Keratinocyte (primary cell): ENCODE measurements at regions not wholly inside any gene's neighbourhood (a gene's known extent, or its start where the extent isn't known, plus 50 kb on each side); places are given as distances from the start of the nearest gene placed in this dataset.

ENCODE experiments used
- DNase-seq: peaks from one replicate; pipeline ENCODE4 v3.0.0-alpha.2; 2011; ENCODE audit warnings: low read depth, missing footprints, low spot score
- FAIRE-seq: peaks from 2 replicates; lab custom pipeline; 2011; peaks lifted over from hg19 to GRCh38; lab: Jason Lieb, UNC
- H2AFZ ChIP-seq: 2 replicates; pipeline ENCODE4 v1.6.0; 2012; ENCODE audit warnings: low read length, control low read depth, inconsistent platforms; ENCODE audit not compliant: control insufficient read depth
- H3K27ac ChIP-seq: 2 replicates; pipeline ENCODE4 v1.5.1; 2011; ENCODE audit warnings: low read length; ENCODE audit not compliant: control insufficient read depth, insufficient read depth
- H3K27me3 ChIP-seq: 3 replicates; pipeline ENCODE4 v1.6.0; 2011; ENCODE audit warnings: low read length; ENCODE audit not compliant: control insufficient read depth, insufficient read depth; ENCODE audit errors: extremely low read depth
- H3K36me3 ChIP-seq, 2 experiments: 2 replicates in 1 of 2; 3 replicates in 1 of 2; pipeline ENCODE4 v1.5.1; 2011; ENCODE audit warnings: low read length in 2 of 2, mild to moderate bottlenecking in 1 of 2; ENCODE audit not compliant: control insufficient read depth in 2 of 2, insufficient read depth in 2 of 2; ENCODE audit errors: extremely low read depth in 1 of 2
- H3K4me1 ChIP-seq: 3 replicates; pipeline ENCODE4 v1.5.1; 2011; ENCODE audit warnings: low read length; ENCODE audit not compliant: control insufficient read depth, insufficient read depth; ENCODE audit errors: extremely low read depth
- H3K4me2 ChIP-seq: 3 replicates; pipeline ENCODE4 v1.6.0; 2011; ENCODE audit warnings: low read depth, low read length; ENCODE audit not compliant: control insufficient read depth, insufficient read depth; ENCODE audit errors: extremely low read depth
- H3K4me3 ChIP-seq, 3 experiments: fragments of 200-600 bp in 1 of 3; sonication (generic) in 1 of 3; 2 replicates in 2 of 3; 3 replicates in 1 of 3; pipeline ENCODE4 v1.5.1; 2011 to 2016; ENCODE audit warnings: low read length in 3 of 3, mild to moderate bottlenecking in 3 of 3, control low read depth in 2 of 3, inconsistent platforms in 1 of 3, low read depth in 1 of 3, mixed read lengths in 1 of 3, mixed run types in 1 of 3, moderate library complexity in 1 of 3; ENCODE audit not compliant: control insufficient read depth in 2 of 3, insufficient read depth in 2 of 3; ENCODE audit errors: extremely low read depth in 1 of 3
- H3K79me2 ChIP-seq: 2 replicates; pipeline ENCODE4 v1.6.0; 2012; ENCODE audit warnings: low read length; ENCODE audit not compliant: control insufficient read depth, insufficient read depth
- H3K9ac ChIP-seq: 3 replicates; pipeline ENCODE4 v1.6.0; 2011; ENCODE audit warnings: low read length; ENCODE audit not compliant: control insufficient read depth, insufficient read depth; ENCODE audit errors: extremely low read depth
- H3K9me1 ChIP-seq: 3 replicates; pipeline ENCODE4 v1.6.0; 2011; ENCODE audit warnings: low read length; ENCODE audit not compliant: control insufficient read depth, insufficient read depth; ENCODE audit errors: extremely low read depth
- H3K9me3 ChIP-seq: 2 replicates; pipeline ENCODE4 v1.5.1; 2012; ENCODE audit warnings: low read depth, low read length; ENCODE audit not compliant: control insufficient read depth
- H4K20me1 ChIP-seq: 3 replicates; pipeline ENCODE4 v1.6.0; 2011; ENCODE audit warnings: low read length; ENCODE audit not compliant: control insufficient read depth, insufficient read depth; ENCODE audit errors: extremely low read depth
- EZH2 ChIP-seq: IDR thresholded peaks from one replicate; pipeline ENCODE4 v1.6.1; 2012; ENCODE audit warnings: inconsistent platforms, mild to moderate bottlenecking, low read length, moderate library complexity
- dilution Hi-C: fragments of 300-500 bp; cut with MboI; formaldehyde crosslinking; loops from one replicate; pipeline ENCODE4 v1.7.0; 2020; ENCODE audit warnings: low sequenced_read_pairs; ENCODE audit not compliant: extremely low pct_ligation_motif_present
- TF ChIP-seq, protein P1 (sequence below), 3 experiments: IDR thresholded peaks in 1 of 3; conservative IDR thresholded peaks in 1 of 3; optimal IDR thresholded peaks in 1 of 3; 2 replicates in 2 of 3; 3 replicates in 1 of 3; pipeline versions ENCODE3 to v1.5.1; 2011; ENCODE audit warnings: low read length in 3 of 3, mild to moderate bottlenecking in 3 of 3, moderate library complexity in 2 of 3, control low read depth in 1 of 3, inconsistent platforms in 1 of 3; ENCODE audit not compliant: insufficient read depth in 2 of 3; ENCODE audit errors: extremely low read depth in 1 of 3

DNA sequence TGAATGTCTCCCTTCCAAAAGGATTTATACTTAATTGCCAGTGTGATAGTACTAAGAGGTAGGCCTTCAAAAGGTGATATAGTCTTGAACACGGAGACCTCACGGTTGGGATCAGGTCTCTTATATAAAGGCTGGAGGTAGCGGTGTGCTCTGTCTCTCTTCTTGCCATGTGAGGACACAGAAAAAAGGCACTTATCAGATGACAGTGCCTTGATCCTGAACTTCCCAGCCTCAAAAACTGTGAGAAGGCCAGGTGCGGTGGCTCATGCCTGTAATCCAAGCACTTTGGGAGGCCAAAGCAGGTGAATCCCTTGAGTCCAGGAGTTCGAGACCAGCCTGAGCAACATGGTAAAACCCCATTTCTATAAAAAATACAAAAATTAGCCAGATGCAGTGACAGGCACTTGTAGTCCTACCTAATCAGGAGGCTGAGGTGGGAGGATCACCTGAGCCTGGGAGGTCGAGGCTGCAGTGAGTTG is 108.9 kb upstream of the TOP3B start:
- no peak overlapping the region for H3K27ac ChIP-seq
- H3K9me1 ChIP-seq = no peaks in the 10 kb centered on the region
- no peaks in the 10 kb centered on the region for H3K36me3 ChIP-seq
- H3K4me1 ChIP-seq = peaks cover 11% of the 10 kb centered on the region
- FAIRE-seq = no peak
- no peak overlapping the region for H3K4me3 ChIP-seq
- dilution Hi-C loops = no loop called here
- TF ChIP-seq EZH2 = no peak
- TF ChIP-seq, protein P1, sequence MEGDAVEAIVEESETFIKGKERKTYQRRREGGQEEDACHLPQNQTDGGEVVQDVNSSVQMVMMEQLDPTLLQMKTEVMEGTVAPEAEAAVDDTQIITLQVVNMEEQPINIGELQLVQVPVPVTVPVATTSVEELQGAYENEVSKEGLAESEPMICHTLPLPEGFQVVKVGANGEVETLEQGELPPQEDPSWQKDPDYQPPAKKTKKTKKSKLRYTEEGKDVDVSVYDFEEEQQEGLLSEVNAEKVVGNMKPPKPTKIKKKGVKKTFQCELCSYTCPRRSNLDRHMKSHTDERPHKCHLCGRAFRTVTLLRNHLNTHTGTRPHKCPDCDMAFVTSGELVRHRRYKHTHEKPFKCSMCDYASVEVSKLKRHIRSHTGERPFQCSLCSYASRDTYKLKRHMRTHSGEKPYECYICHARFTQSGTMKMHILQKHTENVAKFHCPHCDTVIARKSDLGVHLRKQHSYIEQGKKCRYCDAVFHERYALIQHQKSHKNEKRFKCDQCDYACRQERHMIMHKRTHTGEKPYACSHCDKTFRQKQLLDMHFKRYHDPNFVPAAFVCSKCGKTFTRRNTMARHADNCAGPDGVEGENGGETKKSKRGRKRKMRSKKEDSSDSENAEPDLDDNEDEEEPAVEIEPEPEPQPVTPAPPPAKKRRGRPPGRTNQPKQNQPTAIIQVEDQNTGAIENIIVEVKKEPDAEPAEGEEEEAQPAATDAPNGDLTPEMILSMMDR (optimal IDR thresholded peaks at IDR 0.05 in 1 of 3, IDR thresholded peaks at IDR 0.05 in 1 of 3, conservative IDR thresholded peaks at IDR 0.05 in 1 of 3; ENCODE audit: extremely low read depth in 1 of 3, insufficient read depth in 2 of 3, low read length in 3 of 3) = no peak
- no peaks in the 10 kb centered on the region for H3K9me3 ChIP-seq
- H3K27me3 ChIP-seq = peaks cover 3% of the 10 kb centered on the region
- no peak overlapping the region for H2AFZ ChIP-seq
- no peaks in the 10 kb centered on the region for H3K79me2 ChIP-seq
- no peaks in the 10 kb centered on the region for H4K20me1 ChIP-seq
- DNase-seq = no peak
- no peak overlapping the region for H3K4me2 ChIP-seq
- no peak overlapping the region for H3K9ac ChIP-seq

DNA sequence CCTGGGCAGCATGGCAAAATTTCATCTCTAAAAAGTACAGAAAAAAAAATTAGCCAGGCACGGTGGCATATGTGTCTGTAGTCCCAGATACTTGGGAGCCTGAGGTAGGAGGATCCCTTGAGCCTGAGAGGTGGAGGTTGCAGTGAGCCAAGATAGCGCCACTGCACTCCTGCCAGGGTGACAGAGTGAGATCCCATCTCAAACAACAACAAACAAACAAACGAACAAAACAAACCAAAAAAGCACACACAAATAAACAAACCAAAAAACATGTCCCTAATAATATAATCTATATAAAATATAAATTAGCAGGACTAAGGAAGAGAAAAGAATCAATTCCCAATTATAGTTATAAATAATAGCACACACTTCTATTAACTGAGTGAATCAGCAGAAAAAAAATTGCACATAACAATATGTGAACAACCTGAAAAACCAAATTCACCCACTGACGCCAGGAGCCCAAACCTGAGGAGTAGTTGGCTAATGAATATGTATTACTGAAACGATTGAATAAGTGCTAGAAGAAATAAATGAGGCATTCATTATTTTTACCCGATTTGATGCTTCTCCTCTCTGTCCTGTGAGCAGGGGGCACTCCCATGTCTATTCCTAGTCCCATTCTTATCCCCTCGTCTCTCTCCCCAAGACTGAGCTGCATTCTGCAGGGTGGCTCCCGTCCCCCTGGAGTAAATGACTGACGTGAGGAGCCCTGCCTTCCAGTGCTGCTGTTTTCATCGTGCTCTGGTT is 108.2 kb upstream of the TOP3B start:
- dilution Hi-C loops = no loop called here
- H3K4me1 ChIP-seq = peaks cover 11% of the 10 kb centered on the region

More for the DNA sequence above, 108.2 kb upstream of the TOP3B start:
- H3K9ac ChIP-seq = no peak overlapping the region
- H3K27ac ChIP-seq = no peak overlapping the region
- DNase-seq (no peak), FAIRE-seq (no peak)
- TF ChIP-seq, protein P1 (optimal IDR thresholded peaks at IDR 0.05 in 1 of 3, IDR thresholded peaks at IDR 0.05 in 1 of 3, conservative IDR thresholded peaks at IDR 0.05 in 1 of 3; ENCODE audit: extremely low read depth in 1 of 3, insufficient read depth in 2 of 3, low read length in 3 of 3) = no peak
- TF ChIP-seq EZH2 = no peak
- no peaks in the 10 kb centered on the region for H3K79me2 ChIP-seq
- no peak overlapping the region for H2AFZ ChIP-seq
- peaks cover 3% of the 10 kb centered on the region for H3K27me3 ChIP-seq
- no peak overlapping the region for H3K4me3 ChIP-seq
- H3K36me3 ChIP-seq = no peaks in the 10 kb centered on the region
- H3K4me2 ChIP-seq = no peak overlapping the region
- H4K20me1 ChIP-seq = no peaks in the 10 kb centered on the region
- H3K9me1 ChIP-seq = no peaks in the 10 kb centered on the region
- no peaks in the 10 kb centered on the region for H3K9me3 ChIP-seq
